ENCODE measurements at regions not wholly inside any gene's neighbourhood (a gene's known extent, or its start where the extent isn't known, plus 50 kb on each side); places are given as distances from the start of the nearest gene placed in this dataset.

DNA sequence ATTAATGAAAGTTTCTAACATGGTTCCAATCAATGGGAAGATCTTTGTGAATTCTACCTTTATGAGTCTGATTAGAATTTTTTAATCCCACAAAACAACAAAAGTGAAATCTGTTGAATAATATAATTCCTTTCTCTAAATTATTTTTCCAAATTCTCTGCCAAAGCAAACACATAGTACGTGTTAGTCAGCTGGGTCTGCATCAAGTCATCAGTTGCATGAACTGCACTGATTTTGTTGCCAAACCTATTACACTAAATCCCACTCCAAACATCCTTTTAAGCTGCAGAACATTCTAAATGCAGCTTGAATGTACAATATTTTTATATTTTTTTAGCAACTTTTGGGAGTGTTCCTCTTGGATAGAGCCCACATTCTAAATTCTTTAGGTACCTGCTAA is 199.0 kb upstream of the HSF2 start:
- DNase-seq (ENCODE audit: low read depth in 1 of 2, low spot score in 1 of 2): no peak
- TF ChIP-seq CTCF (IDR thresholded peaks at IDR 0.05; ENCODE audit: insufficient read depth, low read length) (no peak), GABPA (IDR thresholded peaks at IDR 0.05; ENCODE audit: low read depth) (no peak), SPI1 (IDR thresholded peaks at IDR 0.05; ENCODE audit: borderline replicate concordance, low read depth) (no peak), POLR2AphosphoS5 (IDR thresholded peaks at IDR 0.05; ENCODE audit: low read depth) (no peak), REST (IDR thresholded peaks at IDR 0.05; ENCODE audit: insufficient replicate concordance, low read depth) (no peak)
- Histone ChIP-seq H3K27me3 (ENCODE audit: insufficient read depth, poor library complexity, severe bottlenecking) (no peaks in the 10 kb centered on the region), H3K4me3 (replicated peaks; ENCODE audit: insufficient read depth, low read length) (no peak overlapping the region), H3K27ac (replicated peaks) (no peak overlapping the region)

DNA sequence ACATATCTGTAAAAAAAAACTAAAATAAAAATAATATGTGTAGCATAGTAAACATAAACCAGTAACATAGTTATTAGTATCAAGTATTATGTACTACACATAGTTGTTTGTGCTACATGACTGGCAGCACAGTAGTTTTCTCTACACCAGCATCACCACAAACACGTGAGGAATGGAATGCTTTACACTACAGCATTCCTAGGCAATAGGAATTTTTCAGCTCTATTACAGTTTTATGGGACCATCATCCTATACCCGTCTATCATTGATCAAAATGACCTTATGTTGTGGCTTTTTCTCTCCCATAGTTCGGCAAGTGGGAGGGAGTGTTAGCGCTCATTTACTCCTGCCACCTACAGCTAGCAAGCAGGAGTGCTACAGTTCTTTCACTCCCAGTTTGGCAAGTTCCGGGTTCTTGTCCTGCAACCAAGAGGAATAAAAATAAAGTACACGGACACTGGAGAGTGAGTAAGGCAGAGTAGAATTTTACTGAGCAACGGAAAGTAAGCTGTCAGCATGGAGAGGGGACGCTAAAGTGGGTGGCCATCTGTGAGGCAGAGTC is 196.8 kb upstream of the HSF2 start:
- Histone ChIP-seq H3K27ac (replicated peaks) (no peak overlapping the region), H3K27me3 (ENCODE audit: insufficient read depth, poor library complexity, severe bottlenecking) (no peaks in the 10 kb centered on the region), H3K4me3 (replicated peaks; ENCODE audit: insufficient read depth, low read length) (no peak overlapping the region)
- no peak for DNase-seq (ENCODE audit: low read depth in 1 of 2, low spot score in 1 of 2)
- TF ChIP-seq CTCF (IDR thresholded peaks at IDR 0.05; ENCODE audit: insufficient read depth, low read length) (no peak), GABPA (IDR thresholded peaks at IDR 0.05; ENCODE audit: low read depth) (no peak), REST (IDR thresholded peaks at IDR 0.05; ENCODE audit: insufficient replicate concordance, low read depth) (no peak)

DNA sequence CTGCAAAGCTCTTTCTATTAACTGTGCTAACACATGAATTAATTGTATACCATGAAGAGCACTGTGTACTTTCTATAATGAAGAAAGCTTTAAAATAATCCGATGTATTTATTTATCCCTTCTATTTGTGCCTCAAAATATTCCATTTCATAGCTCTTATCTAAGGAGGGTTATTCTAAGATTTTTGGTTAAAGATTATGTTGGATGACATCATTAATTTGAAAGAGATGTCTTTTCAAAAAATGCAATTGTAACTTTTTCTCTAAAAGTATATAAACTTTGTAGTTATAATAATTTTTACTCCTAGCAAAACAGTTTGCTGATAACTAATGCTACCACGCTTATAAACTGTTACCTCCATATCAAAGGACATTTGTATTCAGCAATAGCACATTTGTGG is 192.4 kb upstream of the HSF2 start:
- H3K4me3 ChIP-seq (replicated peaks; ENCODE audit: insufficient read depth, low read length): no peak overlapping the region
- DNase-seq (ENCODE audit: low read depth in 1 of 2, low spot score in 1 of 2): no peak
- no peaks in the 10 kb centered on the region for H3K27me3 ChIP-seq (ENCODE audit: insufficient read depth, poor library complexity, severe bottlenecking)
- TF ChIP-seq POLR2AphosphoS5 (IDR thresholded peaks at IDR 0.05; ENCODE audit: low read depth) (no peak), CTCF (IDR thresholded peaks at IDR 0.05; ENCODE audit: insufficient read depth, low read length) (no peak), SPI1 (IDR thresholded peaks at IDR 0.05; ENCODE audit: borderline replicate concordance, low read depth) (no peak), GABPA (IDR thresholded peaks at IDR 0.05; ENCODE audit: low read depth) (no peak), REST (IDR thresholded peaks at IDR 0.05; ENCODE audit: insufficient replicate concordance, low read depth) (no peak)
- H3K27ac ChIP-seq (replicated peaks): no peak overlapping the region
